ENCODE measurements at regions not wholly inside any gene's neighbourhood (a gene's known extent, or its start where the extent isn't known, plus 50 kb on each side); places are given as distances from the start of the nearest gene placed in this dataset.

DNA sequence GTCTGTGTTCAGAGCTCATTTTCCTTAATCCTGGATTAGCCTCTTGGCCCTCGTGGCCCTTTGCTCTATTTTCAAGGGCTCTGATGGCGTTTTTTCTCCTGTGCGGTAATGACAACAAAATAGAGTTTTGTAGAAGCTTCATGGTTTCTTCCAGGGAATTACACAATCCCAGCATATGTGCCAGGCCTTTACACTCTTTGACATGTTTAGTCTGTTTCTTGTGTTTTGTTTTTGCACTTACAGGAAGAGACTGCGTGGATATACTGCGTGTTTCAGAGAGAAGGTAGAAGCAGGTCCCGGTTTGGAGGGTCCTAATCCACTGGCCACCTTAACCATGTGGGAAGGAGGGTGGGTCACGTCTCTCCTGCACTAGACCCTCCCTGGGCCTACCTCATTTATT is 400.2 kb upstream of the IRX4 start:
- Histone ChIP-seq H3K56ac (replicated peaks; ENCODE audit: insufficient read length, low read depth, low read length) (no peak overlapping the region), H3K36me3 (ENCODE audit: control insufficient read depth in 2 of 4, insufficient read depth in 4 of 4, low read length in 3 of 4) (no peaks in the 10 kb centered on the region), H3K27me3 (replicated peaks in 1 of 4; ENCODE audit: control insufficient read depth in 3 of 4, extremely low read depth in 1 of 4, insufficient read depth in 3 of 4, low read length in 3 of 4) (no peaks in the 10 kb centered on the region; a peak in 1 of 7 replicates), H3K9me3 (ENCODE audit: insufficient read depth in 2 of 2, low read depth in 1 of 2, low read length in 1 of 2) (no peaks in the 10 kb centered on the region), H2BK5ac (ENCODE audit: low read depth, low read length) (no peak overlapping the region), H3K4me2 (ENCODE audit: insufficient read depth in 1 of 2, low read depth in 2 of 2, low read length in 2 of 2) (no peak overlapping the region), H4K5ac (ENCODE audit: insufficient read length, low read depth, low read length) (no peak overlapping the region), H3K4me3 (ENCODE audit: extremely low read depth in 1 of 4, insufficient read depth in 2 of 4, low read depth in 3 of 4, low read length in 4 of 4) (no peak overlapping the region), H4K20me1 (replicated peaks in 1 of 2; ENCODE audit: control insufficient read depth in 1 of 2, insufficient read depth in 2 of 2, low read length in 2 of 2) (no peaks in the 10 kb centered on the region), H3K4me1 (replicated peaks in 1 of 4; ENCODE audit: control insufficient read depth in 3 of 4, insufficient read depth in 4 of 4, low read length in 3 of 4) (no peaks in the 10 kb centered on the region), H2BK20ac (ENCODE audit: low read length) (no peak overlapping the region), H3K27ac (ENCODE audit: low read depth, low read length) (no peak overlapping the region), H3K23me2 (ENCODE audit: low read depth, low read length) (peaks cover 14% of the 10 kb centered on the region), H3K18ac (ENCODE audit: extremely low read depth, low read length) (no peak overlapping the region), H3K14ac (ENCODE audit: insufficient read length) (no peak overlapping the region), H2BK120ac (replicated peaks; ENCODE audit: low read depth, low read length) (no peak overlapping the region), H3K79me1 (ENCODE audit: low read depth, low read length) (no peaks in the 10 kb centered on the region), H2BK12ac (ENCODE audit: low read depth, low read length) (no peak overlapping the region), H4K8ac (ENCODE audit: extremely low read depth, insufficient read depth, low read length) (no peak overlapping the region), H3K79me2 (ENCODE audit: control insufficient read depth in 1 of 2, insufficient read depth in 2 of 2, low read length in 2 of 2) (no peaks in the 10 kb centered on the region), H3K9ac (replicated peaks in 1 of 4; ENCODE audit: extremely low read depth in 1 of 4, low read depth in 3 of 4, low read length in 3 of 4) (no peak overlapping the region), H2AFZ (ENCODE audit: low read length) (no peak overlapping the region), H4K91ac (replicated peaks; ENCODE audit: insufficient read length, low read length) (no peak overlapping the region), H3K23ac (ENCODE audit: insufficient read length) (no peak overlapping the region), H2AK5ac (ENCODE audit: low read depth, low read length) (no peak overlapping the region), H3K4ac (replicated peaks; ENCODE audit: insufficient read length, low read depth, low read length) (no peak overlapping the region), H2BK15ac (ENCODE audit: low read length) (no peak overlapping the region)
- FAIRE-seq (no peak), DNase-seq (ENCODE audit: low read depth in 1 of 2, low spot score in 2 of 2) (no peak)
- 86% methylated on average over 7 of the region's 7 CpGs; no CpG with 5 or more reads in 1 of the 2 experiments for WGBS, 2 experiments (ENCODE audit: extremely low coverage in 1 of 2, insufficient coverage in 1 of 2, insufficient read length in 1 of 2, insufficient replicate concordance in 2 of 2, low coverage in 1 of 2, low lambda C conversion rate in 2 of 2, missing lambda C conversion rate in 1 of 2)
- ChIA-PET CTCF (ENCODE audit: partially characterized antibody) (no interaction called here), POLR2A (ENCODE audit: partially characterized antibody) (no interaction called here)
- no peak for TF ChIP-seq KDM5A (IDR thresholded peaks at IDR 0.05; ENCODE audit: low read length)

All from H1 (cell line).